ENCODE measurements at regions not wholly inside any gene's neighbourhood (a gene's known extent, or its start where the extent isn't known, plus 50 kb on each side); places are given as distances from the start of the nearest gene placed in this dataset.

- TF ChIP-seq GATA3 (IDR thresholded peaks at IDR 0.05; ENCODE audit: low read depth, low read length) (no peak), GATA2 (IDR thresholded peaks at IDR 0.05; ENCODE audit: low read depth, low read length) (no peak)
Observed at GRCh38 chr13:58087566-58087965, 456.0 kb downstream of the PCDH17 start.

Data from SH-SY5Y (cell line).